ENCODE measurements at regions not wholly inside any gene's neighbourhood (a gene's known extent, or its start where the extent isn't known, plus 50 kb on each side); places are given as distances from the start of the nearest gene placed in this dataset.

GRCh38 chr17:34720760-34721159 is 141.4 kb downstream of the TMEM132E start:
- no peak for DNase-seq
- no peaks in the 10 kb centered on the region for H3K9me3 ChIP-seq (replicated peaks)
- TF ChIP-seq CTCF (IDR thresholded peaks at IDR 0.05; ENCODE audit: borderline replicate concordance) = no peak
- H3K36me3 ChIP-seq = no peaks in the 10 kb centered on the region
- intact Hi-C loops (cut with micrococcal nuclease) = no loop called here
- no peak overlapping the region for H3K27ac ChIP-seq (replicated peaks)
- H3K4me3 ChIP-seq = no peak overlapping the region
- H3K27me3 ChIP-seq (ENCODE audit: low read depth) = peaks cover 56% of the 10 kb centered on the region
- no peaks in the 10 kb centered on the region for H3K4me1 ChIP-seq

- DNase-seq = no peak
- intact Hi-C loops (cut with micrococcal nuclease) = no loop called here
- no peak for TF ChIP-seq CTCF (IDR thresholded peaks at IDR 0.05; ENCODE audit: borderline replicate concordance)
- Histone ChIP-seq H3K4me1 (no peaks in the 10 kb centered on the region), H3K9me3 (replicated peaks) (no peaks in the 10 kb centered on the region), H3K27ac (replicated peaks) (no peak overlapping the region), H3K4me3 (no peak overlapping the region), H3K36me3 (no peaks in the 10 kb centered on the region), H3K27me3 (ENCODE audit: low read depth) (peaks cover 58% of the 10 kb centered on the region)
These were observed 140.2 kb downstream of the TMEM132E start for GRCh38 chr17:34719569-34719968.

DNA sequence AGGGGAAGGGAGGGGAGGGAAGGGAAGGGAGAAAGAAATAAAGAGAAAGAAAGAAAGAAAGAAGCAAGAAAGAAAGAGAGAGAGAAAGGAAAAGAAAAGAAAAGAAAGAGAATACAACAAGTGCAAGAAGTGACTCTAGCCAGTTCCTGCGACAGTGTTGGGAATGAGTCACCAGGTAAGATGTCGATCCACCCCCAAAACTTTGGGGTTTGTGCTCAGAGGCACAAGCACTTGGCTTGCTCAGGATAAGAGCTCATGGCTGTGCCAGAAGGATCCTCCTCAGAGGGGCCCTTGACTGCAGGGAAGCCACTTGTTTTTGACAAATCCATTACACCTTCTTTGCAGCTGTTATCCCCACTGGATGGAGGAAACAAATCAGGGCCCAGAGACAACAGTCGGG is 137.7 kb downstream of the TMEM132E start:
- no peak for TF ChIP-seq CTCF (IDR thresholded peaks at IDR 0.05; ENCODE audit: borderline replicate concordance)

GRCh38 chr17:34716291-34716690 is 136.9 kb downstream of the TMEM132E start:
- Histone ChIP-seq H3K27ac (replicated peaks) (no peak overlapping the region), H3K4me3 (no peak overlapping the region), H3K9me3 (replicated peaks) (no peaks in the 10 kb centered on the region), H3K36me3 (no peaks in the 10 kb centered on the region), H3K4me1 (no peaks in the 10 kb centered on the region), H3K27me3 (ENCODE audit: low read depth) (peaks cover 63% of the 10 kb centered on the region)
- DNase-seq = no peak
- intact Hi-C loops (cut with micrococcal nuclease) = no loop called here
- no peak for TF ChIP-seq CTCF (IDR thresholded peaks at IDR 0.05; ENCODE audit: borderline replicate concordance)

More for the DNA sequence above, 137.7 kb downstream of the TMEM132E start:
- H3K9me3 ChIP-seq (replicated peaks) = no peaks in the 10 kb centered on the region
- H3K27ac ChIP-seq (replicated peaks) = no peak overlapping the region
- DNase-seq = no peak
- no peak overlapping the region for H3K4me3 ChIP-seq
- intact Hi-C loops (cut with micrococcal nuclease) = no loop called here
- H3K27me3 ChIP-seq (ENCODE audit: low read depth) = peaks cover 58% of the 10 kb centered on the region
- H3K36me3 ChIP-seq = no peaks in the 10 kb centered on the region
- no peaks in the 10 kb centered on the region for H3K4me1 ChIP-seq

GRCh38 chr17:34715504-34715903 is 136.1 kb downstream of the TMEM132E start:
- Histone ChIP-seq H3K4me3 (no peak overlapping the region), H3K4me1 (no peaks in the 10 kb centered on the region), H3K36me3 (no peaks in the 10 kb centered on the region), H3K27ac (replicated peaks) (no peak overlapping the region), H3K27me3 (ENCODE audit: low read depth) (peaks cover 62% of the 10 kb centered on the region), H3K9me3 (replicated peaks) (no peaks in the 10 kb centered on the region)
- TF ChIP-seq CTCF (IDR thresholded peaks at IDR 0.05; ENCODE audit: borderline replicate concordance) = no peak
- DNase-seq = no peak
- intact Hi-C loops (cut with micrococcal nuclease) = no loop called here
